HL-60 (cell line): ENCODE measurements at regions not wholly inside any gene's neighbourhood (a gene's known extent, or its start where the extent isn't known, plus 50 kb on each side); places are given as distances from the start of the nearest gene placed in this dataset.

Experiments
- DNase-seq, 2 experiments: peaks; one replicate each; pipeline ENCODE4 v3.0.0-alpha.2; 2010 to 2020; ENCODE audit warnings: low read depth in 1 of 2, low spot score in 1 of 2
- H3K27ac ChIP-seq: fragments of 250-450 bp; sonication (Bioruptor Pico); replicated peaks from 2 replicates; pipeline ENCODE4 v1.5.1; 2020; ENCODE audit warnings: mild to moderate bottlenecking, moderate library complexity
- H3K27me3 ChIP-seq: fragments of 250-450 bp; sonication (Bioruptor Pico); 2 replicates; pipeline ENCODE4 v1.5.1; 2021; ENCODE audit warnings: mild to moderate bottlenecking, moderate library complexity; ENCODE audit not compliant: insufficient read depth, poor library complexity, severe bottlenecking
- H3K4me3 ChIP-seq: replicated peaks from 2 replicates; pipeline ENCODE4 v1.5.1; 2011; ENCODE audit warnings: mild to moderate bottlenecking, control low read depth, low read length; ENCODE audit not compliant: insufficient read depth
- GABPA ChIP-seq: IDR thresholded peaks from 2 replicates; pipeline ENCODE4 v1.6.1; 2012; ENCODE audit warnings: low read depth
- POLR2AphosphoS5 ChIP-seq: IDR thresholded peaks from 2 replicates; pipeline ENCODE4 v1.6.1; 2012; ENCODE audit warnings: low read depth
- SPI1 ChIP-seq: IDR thresholded peaks from 2 replicates; pipeline ENCODE4 v1.6.1; 2012; ENCODE audit warnings: low read depth, mild to moderate bottlenecking, borderline replicate concordance
- TF ChIP-seq, protein P1 (sequence below): IDR thresholded peaks from 2 replicates; pipeline ENCODE4 v1.6.1; 2012; ENCODE audit warnings: low read depth; ENCODE audit not compliant: insufficient replicate concordance
- TF ChIP-seq, protein P2 (sequence below): IDR thresholded peaks from one replicate; pipeline ENCODE4 v1.5.1; 2011; ENCODE audit warnings: low read length, control low read depth, inconsistent platforms; ENCODE audit not compliant: insufficient read depth

DNA sequence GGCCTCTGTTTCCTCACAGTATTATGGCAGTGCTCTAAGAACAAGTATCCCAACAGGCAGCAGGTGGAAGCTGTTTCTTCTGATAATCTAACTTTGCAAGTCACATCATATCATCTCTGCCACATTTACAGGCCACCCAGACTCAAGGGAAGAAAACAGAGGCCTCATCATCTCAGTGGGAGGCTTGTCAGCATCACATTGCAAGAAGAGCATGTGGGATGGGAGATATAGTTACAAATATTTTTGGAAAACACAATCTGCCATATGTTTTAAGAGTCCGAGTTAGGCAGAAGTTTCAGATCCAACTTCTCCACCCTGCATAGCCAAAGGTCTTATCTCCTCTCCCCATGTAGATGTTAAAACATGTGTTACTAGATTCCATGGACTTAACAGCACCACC, 130.4 kb upstream of the PDE1C start:
- no peak overlapping the region for H3K27ac ChIP-seq
- H3K27me3 ChIP-seq: peaks cover 2% of the 10 kb centered on the region
- no peak for TF ChIP-seq SPI1
- H3K4me3 ChIP-seq: no peak overlapping the region
- DNase-seq: no peak

DNA sequence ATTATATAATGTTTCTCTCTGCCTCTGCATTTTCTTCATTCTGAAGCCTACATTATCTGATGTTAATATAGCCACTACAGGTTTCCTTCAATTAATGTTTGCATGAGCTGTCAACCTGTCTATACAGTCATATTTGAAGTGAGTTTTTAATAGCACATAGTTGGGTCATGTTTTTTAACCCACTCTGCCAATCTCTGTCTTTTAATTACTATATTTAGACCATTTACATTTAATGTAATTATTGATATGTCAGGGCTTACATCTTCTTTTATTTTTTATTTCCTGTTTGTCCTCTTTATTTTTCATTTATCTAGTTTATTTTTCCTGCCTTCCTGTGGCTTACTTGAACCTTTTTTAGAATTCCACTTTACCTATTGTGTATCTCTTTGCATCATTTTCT, 124.3 kb upstream of the PDE1C start:
- DNase-seq: no peak
- no peak overlapping the region for H3K4me3 ChIP-seq
- no peak overlapping the region for H3K27ac ChIP-seq
- no peak for TF ChIP-seq GABPA
- TF ChIP-seq, protein P1, sequence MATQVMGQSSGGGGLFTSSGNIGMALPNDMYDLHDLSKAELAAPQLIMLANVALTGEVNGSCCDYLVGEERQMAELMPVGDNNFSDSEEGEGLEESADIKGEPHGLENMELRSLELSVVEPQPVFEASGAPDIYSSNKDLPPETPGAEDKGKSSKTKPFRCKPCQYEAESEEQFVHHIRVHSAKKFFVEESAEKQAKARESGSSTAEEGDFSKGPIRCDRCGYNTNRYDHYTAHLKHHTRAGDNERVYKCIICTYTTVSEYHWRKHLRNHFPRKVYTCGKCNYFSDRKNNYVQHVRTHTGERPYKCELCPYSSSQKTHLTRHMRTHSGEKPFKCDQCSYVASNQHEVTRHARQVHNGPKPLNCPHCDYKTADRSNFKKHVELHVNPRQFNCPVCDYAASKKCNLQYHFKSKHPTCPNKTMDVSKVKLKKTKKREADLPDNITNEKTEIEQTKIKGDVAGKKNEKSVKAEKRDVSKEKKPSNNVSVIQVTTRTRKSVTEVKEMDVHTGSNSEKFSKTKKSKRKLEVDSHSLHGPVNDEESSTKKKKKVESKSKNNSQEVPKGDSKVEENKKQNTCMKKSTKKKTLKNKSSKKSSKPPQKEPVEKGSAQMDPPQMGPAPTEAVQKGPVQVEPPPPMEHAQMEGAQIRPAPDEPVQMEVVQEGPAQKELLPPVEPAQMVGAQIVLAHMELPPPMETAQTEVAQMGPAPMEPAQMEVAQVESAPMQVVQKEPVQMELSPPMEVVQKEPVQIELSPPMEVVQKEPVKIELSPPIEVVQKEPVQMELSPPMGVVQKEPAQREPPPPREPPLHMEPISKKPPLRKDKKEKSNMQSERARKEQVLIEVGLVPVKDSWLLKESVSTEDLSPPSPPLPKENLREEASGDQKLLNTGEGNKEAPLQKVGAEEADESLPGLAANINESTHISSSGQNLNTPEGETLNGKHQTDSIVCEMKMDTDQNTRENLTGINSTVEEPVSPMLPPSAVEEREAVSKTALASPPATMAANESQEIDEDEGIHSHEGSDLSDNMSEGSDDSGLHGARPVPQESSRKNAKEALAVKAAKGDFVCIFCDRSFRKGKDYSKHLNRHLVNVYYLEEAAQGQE: no peak
- TF ChIP-seq, protein P2, sequence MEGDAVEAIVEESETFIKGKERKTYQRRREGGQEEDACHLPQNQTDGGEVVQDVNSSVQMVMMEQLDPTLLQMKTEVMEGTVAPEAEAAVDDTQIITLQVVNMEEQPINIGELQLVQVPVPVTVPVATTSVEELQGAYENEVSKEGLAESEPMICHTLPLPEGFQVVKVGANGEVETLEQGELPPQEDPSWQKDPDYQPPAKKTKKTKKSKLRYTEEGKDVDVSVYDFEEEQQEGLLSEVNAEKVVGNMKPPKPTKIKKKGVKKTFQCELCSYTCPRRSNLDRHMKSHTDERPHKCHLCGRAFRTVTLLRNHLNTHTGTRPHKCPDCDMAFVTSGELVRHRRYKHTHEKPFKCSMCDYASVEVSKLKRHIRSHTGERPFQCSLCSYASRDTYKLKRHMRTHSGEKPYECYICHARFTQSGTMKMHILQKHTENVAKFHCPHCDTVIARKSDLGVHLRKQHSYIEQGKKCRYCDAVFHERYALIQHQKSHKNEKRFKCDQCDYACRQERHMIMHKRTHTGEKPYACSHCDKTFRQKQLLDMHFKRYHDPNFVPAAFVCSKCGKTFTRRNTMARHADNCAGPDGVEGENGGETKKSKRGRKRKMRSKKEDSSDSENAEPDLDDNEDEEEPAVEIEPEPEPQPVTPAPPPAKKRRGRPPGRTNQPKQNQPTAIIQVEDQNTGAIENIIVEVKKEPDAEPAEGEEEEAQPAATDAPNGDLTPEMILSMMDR: no peak
- TF ChIP-seq SPI1: no peak
- no peak for TF ChIP-seq POLR2AphosphoS5
- peaks cover under 1% of the 10 kb centered on the region for H3K27me3 ChIP-seq

DNA sequence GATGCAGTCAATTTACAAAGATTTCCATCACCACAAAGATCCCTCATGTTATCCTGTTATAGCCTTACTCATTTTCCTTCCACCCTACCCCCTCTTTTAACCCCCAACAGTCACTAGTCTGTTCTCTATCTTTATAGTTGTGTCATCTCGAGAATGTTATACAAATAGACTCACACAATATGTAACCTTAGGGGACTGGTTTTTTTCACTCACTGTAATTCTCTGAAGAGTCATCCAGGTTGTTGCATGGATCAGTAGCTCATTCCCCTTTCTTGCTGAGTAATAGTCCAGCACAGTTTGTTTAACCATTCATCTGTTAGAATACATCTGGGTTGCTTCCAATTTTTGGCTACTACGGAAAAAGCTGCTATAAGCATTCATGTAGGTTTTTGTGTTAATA, 121.1 kb upstream of the PDE1C start:
- Histone ChIP-seq H3K27ac (no peak overlapping the region), H3K4me3 (no peak overlapping the region), H3K27me3 (peaks cover 3% of the 10 kb centered on the region)
- no peak for DNase-seq
- TF ChIP-seq SPI1 (no peak), POLR2AphosphoS5 (no peak), GABPA (no peak)
- TF ChIP-seq, protein P2: no peak
- TF ChIP-seq, protein P1: no peak

DNA sequence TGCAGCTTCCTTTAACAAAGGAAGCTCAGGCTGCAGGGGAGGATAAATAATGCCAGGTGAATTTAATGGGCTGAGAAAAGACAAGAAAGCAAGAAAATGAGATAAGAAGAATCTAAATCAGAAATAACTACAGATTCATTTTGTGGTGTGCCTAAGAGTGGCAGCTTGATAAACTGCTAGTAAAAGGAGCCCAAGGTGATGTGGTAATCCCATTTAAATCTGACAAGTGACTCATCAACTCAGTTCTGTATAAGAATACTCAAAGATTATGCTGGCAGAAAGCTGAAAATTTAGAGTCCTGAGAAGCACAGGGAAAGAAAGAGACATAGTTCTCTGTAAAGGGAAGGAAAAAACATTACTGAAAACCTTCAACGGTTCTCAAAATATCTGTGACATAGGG, 109.4 kb upstream of the PDE1C start:
- no peak for TF ChIP-seq SPI1
- TF ChIP-seq POLR2AphosphoS5: no peak
- TF ChIP-seq, protein P2: no peak
- TF ChIP-seq, protein P1: no peak
- TF ChIP-seq GABPA: no peak
- Histone ChIP-seq H3K4me3 (no peak overlapping the region), H3K27me3 (no peaks in the 10 kb centered on the region), H3K27ac (no peak overlapping the region)
- DNase-seq: no peak
